Mesodermal cell (in vitro differentiated cells): ENCODE measurements at regions not wholly inside any gene's neighbourhood (a gene's known extent, or its start where the extent isn't known, plus 50 kb on each side); places are given as distances from the start of the nearest gene placed in this dataset.

Experiments
- H3K27ac ChIP-seq: 2 replicates; pipeline ENCODE4 v1.7.0; 2013; ENCODE audit warnings: mild to moderate bottlenecking, low read depth, low read length, moderate library complexity; ENCODE audit not compliant: severe bottlenecking
- H3K36me3 ChIP-seq: 2 replicates; pipeline ENCODE4 v1.7.1; 2013; ENCODE audit warnings: mild to moderate bottlenecking, low read length, moderate library complexity; ENCODE audit not compliant: control insufficient read depth, insufficient read depth
- H3K4me1 ChIP-seq: one replicate; pipeline ENCODE4 v1.7.1; 2013; ENCODE audit warnings: mild to moderate bottlenecking, low read length; ENCODE audit not compliant: insufficient read depth, control insufficient read depth, poor library complexity, severe bottlenecking
- H3K4me3 ChIP-seq: 2 replicates; pipeline ENCODE4 v1.7.0; 2013; ENCODE audit warnings: low read length, control low read depth, mild to moderate bottlenecking; ENCODE audit not compliant: insufficient read depth, poor library complexity, severe bottlenecking; ENCODE audit errors: extremely low read depth
- H3K9me3 ChIP-seq: 2 replicates; pipeline ENCODE4 v1.7.1; 2013; ENCODE audit warnings: mild to moderate bottlenecking, low read length, moderate library complexity; ENCODE audit not compliant: control insufficient read depth
- WGBS, 2 experiments: methylation state at CpG; one replicate each; pipeline ENCODE4 v1.1.5; 2013; ENCODE audit warnings: missing lambda C conversion rate in 2 of 2; ENCODE audit not compliant: insufficient coverage in 2 of 2; 5-methylcytosine and 5-hydroxymethylcytosine counted together

DNA sequence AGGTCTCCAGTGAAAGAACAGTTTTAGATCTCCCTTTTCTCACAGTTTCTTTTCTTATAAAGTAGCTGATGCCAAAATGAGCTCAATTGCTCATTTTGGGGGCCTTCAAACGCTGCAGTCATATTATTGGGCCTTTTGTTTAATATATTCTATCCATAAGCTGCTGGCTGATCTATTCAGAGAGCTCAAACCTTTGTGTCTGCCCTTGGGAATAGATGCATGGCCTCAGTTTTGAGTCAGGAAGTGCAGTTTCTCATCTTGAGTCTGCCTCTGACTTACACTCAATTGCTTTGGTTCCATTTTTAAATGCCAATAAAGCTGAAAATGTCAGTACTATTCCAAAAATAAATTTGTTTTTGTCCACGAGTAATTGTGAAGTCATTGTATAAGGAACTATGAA is 468.9 kb downstream of the KLF12 start:
- 88% methylated on average over 1 of the region's 2 CpGs; no CpG with 5 or more reads in 1 of the 2 experiments for WGBS, 2 experiments
- Histone ChIP-seq H3K4me1 (peaks cover 2% of the 10 kb centered on the region), H3K36me3 (no peaks in the 10 kb centered on the region), H3K9me3 (no peaks in the 10 kb centered on the region), H3K27ac (no peak overlapping the region), H3K4me3 (no peak overlapping the region)

DNA sequence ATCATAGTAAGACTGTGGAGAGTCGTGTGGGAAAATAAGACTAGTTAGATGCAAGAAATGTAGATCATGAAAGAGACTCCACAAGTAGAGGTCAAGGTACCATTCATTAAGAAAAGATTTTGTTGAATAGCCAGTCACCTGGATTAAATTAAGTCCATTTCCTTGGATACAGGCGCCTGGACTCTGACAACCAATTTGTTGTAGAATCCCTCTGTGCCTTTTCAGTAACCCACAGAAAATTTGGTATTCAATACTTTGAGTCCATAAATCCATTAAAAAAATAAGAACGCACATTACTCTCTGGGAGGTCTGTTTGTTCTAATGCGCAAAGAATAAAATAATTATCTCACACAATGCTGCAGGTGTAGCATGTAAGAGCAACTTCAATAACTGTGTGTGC is 469.4 kb downstream of the KLF12 start:
- peaks cover 4% of the 10 kb centered on the region for H3K4me1 ChIP-seq
- H3K4me3 ChIP-seq, result no peak overlapping the region
- H3K27ac ChIP-seq, result no peak overlapping the region
- WGBS, 2 experiments, result 83 to 100% methylated on average over 1 of the region's 4 CpGs
- H3K36me3 ChIP-seq, result no peaks in the 10 kb centered on the region
- H3K9me3 ChIP-seq, result no peaks in the 10 kb centered on the region

DNA sequence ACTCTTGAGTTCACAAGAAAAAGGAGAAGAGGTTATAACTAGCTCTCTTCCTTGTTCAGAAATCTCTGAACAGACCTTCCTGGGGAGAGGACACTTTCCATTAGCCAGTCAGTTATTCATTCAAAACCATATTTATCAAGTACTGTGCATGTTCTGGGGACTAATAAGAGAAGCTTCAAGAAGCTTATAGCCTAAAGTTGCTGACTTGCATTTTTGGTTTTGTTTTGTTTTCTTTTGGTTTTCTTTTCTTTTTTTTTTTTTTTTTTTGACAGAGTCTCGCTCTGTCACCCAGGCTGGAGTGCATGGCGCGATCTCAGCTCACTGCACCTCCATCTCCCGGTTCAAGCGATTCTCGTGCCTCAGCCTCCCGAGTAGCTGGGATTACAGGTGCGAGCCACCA is 471.4 kb downstream of the KLF12 start:
- no peak overlapping the region for H3K4me3 ChIP-seq
- no peaks in the 10 kb centered on the region for H3K9me3 ChIP-seq
- H3K27ac ChIP-seq, result no peak overlapping the region
- 85 to 97% methylated on average over 6 to 7 of the region's 8 CpGs for WGBS, 2 experiments
- H3K36me3 ChIP-seq, result no peaks in the 10 kb centered on the region
- H3K4me1 ChIP-seq, result peaks cover 4% of the 10 kb centered on the region

DNA sequence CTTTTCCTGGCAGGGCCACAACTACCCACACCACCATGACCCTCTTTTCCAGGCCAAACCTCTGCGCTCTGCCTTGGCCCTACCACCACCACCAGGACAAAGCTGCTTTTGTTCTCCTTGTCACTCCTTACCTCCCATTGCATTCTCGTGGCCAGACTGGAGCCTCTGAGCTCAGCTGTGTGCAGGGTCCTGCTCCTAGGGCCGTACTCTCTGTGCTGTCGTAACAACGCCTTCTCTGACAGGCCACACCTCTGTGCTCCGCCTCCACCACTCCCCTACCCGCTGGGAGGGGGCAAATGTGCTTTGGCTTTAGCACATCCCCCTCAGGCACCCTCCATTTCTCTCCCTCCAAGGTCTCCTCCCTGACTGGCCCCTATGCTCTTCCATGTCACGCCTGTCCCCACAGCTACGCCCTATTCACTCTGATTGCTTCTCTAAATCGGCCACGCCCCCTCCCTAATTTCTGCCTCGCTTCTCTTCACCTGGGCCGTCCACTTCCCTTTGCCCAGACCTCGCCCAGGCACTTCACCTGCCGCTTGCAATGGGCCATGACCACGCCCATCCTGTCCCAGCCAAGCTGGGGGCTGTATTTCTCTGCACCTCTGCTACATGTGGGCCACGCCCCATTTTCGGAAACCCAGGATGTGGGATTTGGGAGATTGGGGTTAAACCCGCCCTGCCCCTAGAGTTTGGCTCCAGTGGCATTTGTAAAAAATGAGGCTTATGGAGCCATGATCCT is 472.3 kb downstream of the KLF12 start:
- Histone ChIP-seq H3K27ac (no peak overlapping the region), H3K9me3 (no peaks in the 10 kb centered on the region)

DNA sequence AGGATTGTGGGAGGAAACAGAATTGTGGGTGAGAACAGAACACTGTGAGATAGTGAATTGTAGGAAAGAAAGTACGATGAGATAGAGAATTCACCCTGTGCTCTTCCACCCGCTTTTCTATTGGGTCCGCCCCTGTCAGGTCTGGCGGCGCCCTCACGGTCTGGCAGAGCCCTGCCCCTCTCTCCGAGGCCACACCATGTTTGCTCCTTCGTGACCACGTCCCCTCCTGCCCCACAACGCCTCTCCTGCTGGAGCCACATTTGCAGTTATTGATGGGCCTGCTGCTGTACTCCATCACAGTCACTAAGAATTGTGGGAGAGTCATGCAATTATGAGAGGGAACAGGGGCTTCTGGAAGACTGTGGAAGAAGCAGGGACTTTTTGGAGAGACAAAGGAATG is 473.1 kb downstream of the KLF12 start:
- 89 to 91% methylated on average over 7 to 10 of the region's 10 CpGs for WGBS, 2 experiments
- peaks cover 4% of the 10 kb centered on the region for H3K4me1 ChIP-seq
- H3K27ac ChIP-seq, result no peak overlapping the region
- H3K36me3 ChIP-seq, result no peaks in the 10 kb centered on the region
- no peaks in the 10 kb centered on the region for H3K9me3 ChIP-seq
- H3K4me3 ChIP-seq, result no peak overlapping the region

More for the DNA sequence above, 472.3 kb downstream of the KLF12 start:
- Histone ChIP-seq H3K36me3 (no peaks in the 10 kb centered on the region), H3K4me1 (peaks cover 4% of the 10 kb centered on the region), H3K4me3 (no peak overlapping the region)
- WGBS, 2 experiments, result 88 to 89% methylated on average over 15 to 16 of the region's 19 CpGs

DNA sequence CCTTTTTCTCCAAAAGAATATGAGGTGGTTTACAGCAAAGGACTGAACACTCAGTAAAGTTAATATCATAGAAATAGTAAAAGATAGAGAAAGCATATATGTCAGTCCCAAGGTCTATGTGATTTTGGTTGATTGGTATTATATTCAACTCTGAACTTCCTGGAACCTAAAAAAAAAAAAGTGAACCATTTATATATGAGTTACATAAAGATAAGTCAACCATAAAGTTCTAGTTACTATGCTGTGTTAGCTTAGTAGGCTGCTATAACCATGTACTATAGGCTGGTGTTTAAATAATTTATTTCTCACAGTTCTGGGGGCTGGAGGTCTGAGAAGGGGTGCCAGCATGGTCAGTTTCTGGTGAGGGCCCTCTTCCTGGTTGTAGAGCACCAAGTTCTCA is 475.6 kb downstream of the KLF12 start:
- H3K9me3 ChIP-seq, result no peaks in the 10 kb centered on the region
- H3K27ac ChIP-seq, result no peak overlapping the region
- peaks cover 4% of the 10 kb centered on the region for H3K4me1 ChIP-seq
- H3K4me3 ChIP-seq, result no peak overlapping the region
- no peaks in the 10 kb centered on the region for H3K36me3 ChIP-seq

DNA sequence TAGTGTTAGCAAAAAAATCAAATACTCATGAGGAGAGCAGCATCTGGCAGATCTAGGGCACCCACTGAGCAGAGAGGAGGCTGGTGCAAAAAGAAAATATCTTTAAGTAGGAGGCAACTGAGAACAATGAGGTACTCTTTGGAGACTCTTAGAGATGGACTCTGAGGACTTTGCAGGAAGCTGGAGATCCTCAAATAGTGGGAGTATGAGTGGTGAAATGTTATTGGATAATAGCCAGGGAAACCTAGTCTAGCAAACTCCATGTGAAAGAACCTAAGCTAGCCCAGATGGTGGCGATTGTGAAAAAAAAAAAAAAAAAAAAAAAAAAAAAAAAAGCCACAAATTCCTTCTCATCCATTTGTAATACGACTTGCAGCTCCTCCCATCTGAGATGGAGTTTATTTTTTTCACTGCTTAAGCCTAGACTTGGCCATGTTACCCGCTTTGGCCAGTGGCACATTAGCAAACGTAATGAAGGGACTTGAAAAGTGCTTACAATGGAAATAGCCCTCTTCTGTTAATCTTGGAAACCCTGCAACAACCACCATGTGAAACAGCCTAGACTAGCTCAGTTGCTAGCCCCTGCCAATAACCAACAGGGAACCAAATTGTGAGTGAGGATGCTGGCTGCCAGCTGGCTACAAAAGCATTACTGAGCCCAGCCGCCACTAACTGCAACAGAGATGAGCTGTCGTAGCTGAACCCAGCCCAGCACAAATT is 476.2 kb downstream of the KLF12 start:
- H3K36me3 ChIP-seq, result no peaks in the 10 kb centered on the region
- H3K4me1 ChIP-seq, result peaks cover 4% of the 10 kb centered on the region
- H3K9me3 ChIP-seq, result no peaks in the 10 kb centered on the region
- no peak overlapping the region for H3K27ac ChIP-seq
- WGBS, 2 experiments, result 85 to 92% methylated on average over 2 to 5 of the region's 6 CpGs
- H3K4me3 ChIP-seq, result no peak overlapping the region

DNA sequence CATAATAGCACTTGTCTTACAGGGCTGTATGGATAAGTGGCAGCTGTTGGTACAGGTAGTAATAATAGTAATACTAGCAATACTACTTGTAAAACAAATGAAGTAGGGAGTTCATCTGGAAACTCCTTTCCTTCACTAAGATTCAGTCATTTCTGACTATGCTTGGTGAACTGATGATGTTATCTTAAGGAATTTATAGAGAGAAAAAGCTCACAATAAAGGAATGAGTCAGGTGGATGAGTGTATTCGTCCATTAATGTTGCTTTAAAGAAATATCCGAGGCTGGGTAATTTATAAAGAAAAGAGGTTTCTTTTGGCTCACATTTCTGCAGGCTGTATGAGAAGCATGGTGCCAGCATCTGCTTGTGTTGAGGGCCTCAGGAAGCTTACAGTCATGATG is 477.3 kb downstream of the KLF12 start:
- Histone ChIP-seq H3K4me3 (no peak overlapping the region), H3K4me1 (peaks cover 4% of the 10 kb centered on the region), H3K9me3 (no peaks in the 10 kb centered on the region), H3K36me3 (no peaks in the 10 kb centered on the region), H3K27ac (no peak overlapping the region)
- WGBS, 2 experiments, result 78 to 97% methylated on average over 2 of the region's 2 CpGs

DNA sequence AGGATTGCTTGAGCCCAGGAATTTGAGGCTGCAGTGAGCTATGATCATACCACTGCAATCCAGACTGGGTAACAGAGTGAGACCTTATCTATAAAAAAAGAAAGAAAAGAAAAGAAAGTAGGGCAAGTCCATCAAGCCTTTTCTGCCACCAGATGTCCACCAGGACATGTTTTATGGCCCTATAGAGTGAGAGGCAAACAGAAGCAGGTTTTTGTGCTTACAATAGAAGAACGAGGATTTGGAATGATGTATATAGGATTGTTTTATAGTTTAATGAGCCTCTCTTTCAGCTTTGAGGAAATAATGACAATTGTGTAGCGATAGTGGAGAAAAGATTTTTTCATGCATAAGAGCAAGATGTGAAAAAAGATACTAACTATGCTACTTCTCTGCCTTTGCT is 480.5 kb downstream of the KLF12 start:
- Histone ChIP-seq H3K9me3 (no peaks in the 10 kb centered on the region), H3K27ac (no peak overlapping the region)
- WGBS, 2 experiments, result 78 to 83% methylated on average over 1 of the region's 2 CpGs

DNA sequence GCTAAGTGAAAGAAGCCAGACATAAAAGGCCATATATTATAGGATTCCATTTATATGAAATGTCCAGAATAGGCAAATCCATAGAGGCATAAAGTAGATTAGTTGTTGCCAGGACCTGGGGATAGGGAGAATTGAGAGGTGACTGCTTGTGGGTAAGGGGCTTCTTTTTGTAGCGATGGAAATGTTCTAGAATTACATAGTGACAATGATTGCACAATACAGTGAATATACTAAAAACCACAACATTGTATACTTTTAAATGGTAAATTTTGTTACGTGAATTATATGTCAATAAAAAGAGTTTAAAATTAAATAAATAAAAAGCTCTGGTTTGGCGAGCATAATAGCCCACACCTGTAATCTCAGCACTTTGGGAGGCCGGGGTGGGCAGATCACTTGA is 486.8 kb downstream of the KLF12 start:
- H3K4me1 ChIP-seq, result no peaks in the 10 kb centered on the region
- WGBS, 2 experiments, result 100% methylated on average over 1 of the region's 4 CpGs; no CpG with 5 or more reads in 1 of the 2 experiments
- H3K27ac ChIP-seq, result no peak overlapping the region
- no peaks in the 10 kb centered on the region for H3K36me3 ChIP-seq
- no peaks in the 10 kb centered on the region for H3K9me3 ChIP-seq
- H3K4me3 ChIP-seq, result no peak overlapping the region

More for the DNA sequence above, 480.5 kb downstream of the KLF12 start:
- Histone ChIP-seq H3K36me3 (no peaks in the 10 kb centered on the region), H3K4me1 (no peaks in the 10 kb centered on the region), H3K4me3 (no peak overlapping the region)
